Stomach (tissue), 4 donors: ENCODE measurements at regions not wholly inside any gene's neighbourhood (a gene's known extent, or its start where the extent isn't known, plus 50 kb on each side); places are given as distances from the start of the nearest gene placed in this dataset.

Experiments used
- CTCF ChIP-seq, 7 experiments: fragments of 450-650 bp in 4 of 7; fragments of 200-600 bp in 3 of 7; sonication (generic) in 3 of 7; IDR thresholded peaks; one replicate each; pipeline ENCODE4 v1.5.1; 2016 to 2019; ENCODE audit warnings: antibody characterized with exemption in 7 of 7, control low read depth in 2 of 7, mild to moderate bottlenecking in 1 of 7
- EP300 ChIP-seq: sonication (generic); formaldehyde crosslinking; IDR thresholded peaks from one replicate; pipeline ENCODE4 v1.6.1; 2017; ENCODE audit warnings: antibody characterized with exemption
- POLR2A ChIP-seq, 4 donors: fragments of 450-650 bp; IDR thresholded peaks; one replicate each; pipeline ENCODE4 v1.6.1; 2016; ENCODE audit warnings: antibody characterized with exemption in 4 of 4, control low read depth in 2 of 4, mild to moderate bottlenecking in 1 of 4, moderate library complexity in 1 of 4
- POLR2AphosphoS5 ChIP-seq, 3 donors: sonication (generic); formaldehyde crosslinking; IDR thresholded peaks; one replicate each; pipeline ENCODE4 v1.6.1; 2016; ENCODE audit warnings: antibody characterized with exemption in 3 of 3

DNA sequence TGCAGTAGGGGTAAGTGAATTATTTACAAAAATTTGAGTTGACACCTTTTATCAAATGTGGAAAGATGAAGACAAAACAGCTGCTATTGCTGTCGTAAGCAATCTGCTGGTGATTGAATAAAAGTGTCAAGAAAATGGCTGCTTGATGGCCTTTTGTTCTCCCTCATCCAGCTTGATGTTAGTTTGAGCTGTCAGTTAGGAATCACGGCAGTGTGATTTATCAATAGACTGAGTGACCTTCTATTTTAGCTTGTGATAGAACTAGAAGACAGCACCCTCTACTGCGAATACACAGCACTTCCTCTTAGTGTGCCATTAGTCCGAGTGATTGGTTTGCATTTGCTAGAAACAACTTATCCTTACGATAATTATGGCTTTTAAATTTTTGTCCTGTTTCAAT is 76.3 kb downstream of the MZT1 start:
- TF ChIP-seq CTCF (IDR thresholded peaks at IDR 0.05) (no peak), POLR2A (IDR thresholded peaks at IDR 0.05) (no peak), EP300 (no peak), POLR2AphosphoS5 (IDR thresholded peaks at IDR 0.05) (no peak)
